ENCODE measurements at regions not wholly inside any gene's neighbourhood (a gene's known extent, or its start where the extent isn't known, plus 50 kb on each side); places are given as distances from the start of the nearest gene placed in this dataset.

DNA sequence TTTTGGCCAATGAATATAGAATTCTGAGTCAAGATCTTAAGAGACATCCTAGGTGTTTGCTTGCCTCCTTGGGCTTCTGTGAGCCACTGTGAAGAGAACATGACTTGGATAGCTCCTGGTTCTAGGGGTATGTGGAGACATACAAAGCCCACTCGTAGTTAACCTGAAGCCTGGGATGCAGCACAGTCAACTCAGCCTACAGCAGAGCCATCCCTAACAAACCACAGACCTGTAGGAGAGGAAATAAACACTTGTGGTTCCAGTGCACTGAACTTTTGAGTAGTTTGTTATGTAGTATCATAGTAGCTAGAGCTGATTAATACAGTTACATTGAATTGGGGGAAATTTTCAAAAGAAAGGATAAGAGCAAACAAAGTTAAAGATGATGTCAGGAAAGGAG, 474.4 kb upstream of the HSF2 start:
- Mint-ChIP-seq H3K27ac (no peak overlapping the region), H3K4me3 (no peak overlapping the region), H3K9me3 (peaks cover 0 to 5% (median 0%) of the 10 kb centered on the region in 7 donors), H3K4me1 (no peaks in the 10 kb centered on the region), H3K36me3 (no peaks in the 10 kb centered on the region), H3K27me3 (no peaks in the 10 kb centered on the region)
- H3K4me3 ChIP-seq (ENCODE audit: low read depth, low read length), result no peak overlapping the region
- H3K27me3 ChIP-seq (ENCODE audit: control insufficient read depth, insufficient read depth, low read length), result no peaks in the 10 kb centered on the region
- H3K9me3 ChIP-seq (ENCODE audit: control insufficient read depth in 2 of 2, low read length in 2 of 2), result no peaks in the 10 kb centered on the region
- no peaks in the 10 kb centered on the region for H3K4me1 ChIP-seq (ENCODE audit: control insufficient read depth, insufficient read depth, low read length, poor library complexity, severe bottlenecking)
- no peak overlapping the region for H3K27ac ChIP-seq (ENCODE audit: insufficient read depth, low read length, poor library complexity, severe bottlenecking)
- no peaks in the 10 kb centered on the region for H3K36me3 ChIP-seq (ENCODE audit: control insufficient read depth, insufficient read depth, low read length)
- no peak for DNase-seq
- no peak for ATAC-seq (ENCODE audit: low read depth in 2 of 2)

DNA sequence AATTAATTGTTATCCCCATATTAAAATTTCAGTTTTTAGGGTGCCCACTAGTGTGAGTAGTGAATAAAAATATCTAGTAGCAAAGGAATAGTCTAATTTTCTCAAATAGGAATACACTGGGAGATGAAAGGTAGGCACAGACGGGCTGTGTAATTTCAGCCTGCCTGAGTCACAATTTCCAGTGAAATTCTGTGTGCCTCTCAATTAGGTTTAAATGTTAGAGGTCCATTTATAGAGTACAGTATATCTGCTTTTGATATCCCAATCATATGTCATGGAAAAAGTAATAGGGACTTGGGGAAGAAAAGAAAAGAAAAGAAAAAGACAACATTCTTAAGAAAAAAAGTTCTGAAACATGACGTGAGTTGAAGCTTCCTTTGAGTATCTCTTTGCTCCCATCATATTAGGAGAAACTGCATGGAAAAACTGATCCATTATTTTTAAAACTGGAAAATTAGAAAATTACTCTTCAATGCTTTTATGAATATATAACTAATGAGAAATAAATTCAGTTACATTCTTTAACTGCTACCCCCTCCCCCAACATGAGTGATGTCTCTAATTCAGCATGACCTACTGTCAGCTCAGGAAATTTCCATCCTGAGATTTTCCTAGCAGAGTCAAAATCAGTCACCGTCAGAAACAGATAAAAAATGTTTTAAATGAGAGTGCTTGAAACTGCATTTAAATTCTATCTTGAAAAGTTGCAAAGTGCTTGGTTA, 473.8 kb upstream of the HSF2 start:
- ATAC-seq (ENCODE audit: low read depth in 2 of 2), result no peak
- no peak overlapping the region for H3K27ac ChIP-seq (ENCODE audit: insufficient read depth, low read length, poor library complexity, severe bottlenecking)
- no peak overlapping the region for H3K4me3 ChIP-seq (ENCODE audit: low read depth, low read length)
- peaks cover 0 to 5% (median 0%) of the 10 kb centered on the region in 7 donors for H3K9me3 Mint-ChIP-seq
- H3K4me3 Mint-ChIP-seq, result no peak overlapping the region
- H3K27me3 ChIP-seq (ENCODE audit: control insufficient read depth, insufficient read depth, low read length), result no peaks in the 10 kb centered on the region
- H3K9me3 ChIP-seq (ENCODE audit: control insufficient read depth in 2 of 2, low read length in 2 of 2), result no peaks in the 10 kb centered on the region
- H3K4me1 Mint-ChIP-seq, result no peaks in the 10 kb centered on the region
- H3K4me1 ChIP-seq (ENCODE audit: control insufficient read depth, insufficient read depth, low read length, poor library complexity, severe bottlenecking), result no peaks in the 10 kb centered on the region
- no peak for DNase-seq
- H3K36me3 ChIP-seq (ENCODE audit: control insufficient read depth, insufficient read depth, low read length), result no peaks in the 10 kb centered on the region
- H3K27ac Mint-ChIP-seq, result no peak overlapping the region
- H3K27me3 Mint-ChIP-seq, result no peaks in the 10 kb centered on the region
- no peaks in the 10 kb centered on the region for H3K36me3 Mint-ChIP-seq

DNA sequence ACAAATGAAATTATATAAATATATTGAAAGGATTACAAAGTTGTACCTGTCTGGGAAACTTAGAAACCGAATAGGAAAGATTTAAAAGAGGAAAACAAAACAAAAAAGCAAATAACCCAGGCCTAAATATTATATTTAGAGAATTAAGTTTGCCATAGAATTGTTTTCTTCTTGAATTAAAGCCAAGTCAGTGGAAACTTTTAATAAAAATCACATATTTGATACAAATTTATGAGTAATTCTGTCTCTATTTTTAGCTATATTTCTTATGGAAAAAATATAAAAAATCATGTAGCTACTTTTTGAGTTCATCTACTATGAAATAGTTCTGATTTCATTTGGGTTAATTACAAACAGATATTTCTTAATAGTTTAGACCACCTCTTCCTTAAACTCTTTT, 470.2 kb upstream of the HSF2 start:
- H3K27ac Mint-ChIP-seq, result no peak overlapping the region
- no peak for DNase-seq
- Histone ChIP-seq H3K9me3 (ENCODE audit: control insufficient read depth in 2 of 2, low read length in 2 of 2) (no peaks in the 10 kb centered on the region), H3K4me1 (ENCODE audit: control insufficient read depth, insufficient read depth, low read length, poor library complexity, severe bottlenecking) (no peaks in the 10 kb centered on the region), H3K27me3 (ENCODE audit: control insufficient read depth, insufficient read depth, low read length) (no peaks in the 10 kb centered on the region), H3K4me3 (ENCODE audit: low read depth, low read length) (no peak overlapping the region), H3K36me3 (ENCODE audit: control insufficient read depth, insufficient read depth, low read length) (no peaks in the 10 kb centered on the region), H3K27ac (ENCODE audit: insufficient read depth, low read length, poor library complexity, severe bottlenecking) (no peak overlapping the region)
- H3K9me3 Mint-ChIP-seq, result peaks cover 0 to 5% (median 0%) of the 10 kb centered on the region in 7 donors
- H3K4me1 Mint-ChIP-seq, result no peaks in the 10 kb centered on the region
- H3K27me3 Mint-ChIP-seq, result no peaks in the 10 kb centered on the region
- H3K36me3 Mint-ChIP-seq, result no peaks in the 10 kb centered on the region
- no peak overlapping the region for H3K4me3 Mint-ChIP-seq
- ATAC-seq (ENCODE audit: low read depth in 2 of 2), result no peak

DNA sequence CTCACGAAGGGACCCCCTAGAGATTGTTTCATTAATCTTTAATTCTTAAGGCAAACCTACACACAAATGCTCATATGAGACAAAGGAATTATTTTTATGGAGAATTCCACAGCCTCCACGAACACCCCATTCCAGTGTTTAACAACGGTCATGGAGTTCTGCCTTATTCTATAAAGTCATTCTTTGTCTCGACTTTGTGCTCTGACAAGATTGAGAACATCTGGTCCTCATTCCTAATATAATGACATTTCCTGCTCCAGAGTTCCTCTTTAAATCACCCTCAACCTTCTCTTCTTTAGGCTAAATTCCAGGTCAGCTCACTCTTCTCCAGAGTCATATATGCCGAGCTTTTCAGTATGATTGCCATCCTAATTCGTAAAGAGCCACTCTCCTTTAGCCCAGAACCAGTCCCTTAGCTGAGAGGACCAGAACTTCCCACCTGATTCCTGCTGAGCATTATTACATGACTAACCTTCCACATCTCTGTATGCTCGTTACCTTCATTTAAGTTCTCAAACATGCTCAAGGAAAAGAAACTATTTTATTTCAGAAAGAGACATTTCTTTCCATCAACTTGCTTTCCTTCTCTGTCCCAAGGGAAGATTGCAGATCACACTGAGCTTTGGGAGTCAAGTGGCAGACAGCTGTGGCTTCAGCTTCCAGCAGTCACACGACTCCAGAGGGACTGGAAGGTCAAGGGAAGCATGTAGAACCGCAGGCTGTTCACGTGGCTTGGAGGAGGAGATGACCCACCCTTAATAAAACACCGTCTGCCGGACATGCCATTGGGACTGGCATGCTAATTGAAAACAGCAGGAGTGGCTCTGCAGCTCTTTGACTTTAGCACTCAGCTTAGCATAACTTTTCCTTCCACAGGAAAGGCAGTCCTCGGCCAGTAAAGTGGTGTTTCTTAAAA, 467.1 kb upstream of the HSF2 start:
- H3K4me3 Mint-ChIP-seq, result no peak overlapping the region
- no peak for ATAC-seq (ENCODE audit: low read depth in 2 of 2)
- no peak overlapping the region for H3K4me3 ChIP-seq (ENCODE audit: low read depth, low read length)
- no peaks in the 10 kb centered on the region for H3K27me3 Mint-ChIP-seq
- no peak overlapping the region for H3K27ac Mint-ChIP-seq
- no peaks in the 10 kb centered on the region for H3K36me3 Mint-ChIP-seq
- H3K9me3 ChIP-seq (ENCODE audit: control insufficient read depth in 2 of 2, low read length in 2 of 2), result no peaks in the 10 kb centered on the region
- H3K27me3 ChIP-seq (ENCODE audit: control insufficient read depth, insufficient read depth, low read length), result no peaks in the 10 kb centered on the region
- no peaks in the 10 kb centered on the region for H3K4me1 Mint-ChIP-seq
- no peak overlapping the region for H3K27ac ChIP-seq (ENCODE audit: insufficient read depth, low read length, poor library complexity, severe bottlenecking)
- no peak for DNase-seq
- H3K4me1 ChIP-seq (ENCODE audit: control insufficient read depth, insufficient read depth, low read length, poor library complexity, severe bottlenecking), result no peaks in the 10 kb centered on the region
- no peaks in the 10 kb centered on the region for H3K36me3 ChIP-seq (ENCODE audit: control insufficient read depth, insufficient read depth, low read length)
- H3K9me3 Mint-ChIP-seq, result peaks cover 0 to 7% (median 3%) of the 10 kb centered on the region in 7 donors

DNA sequence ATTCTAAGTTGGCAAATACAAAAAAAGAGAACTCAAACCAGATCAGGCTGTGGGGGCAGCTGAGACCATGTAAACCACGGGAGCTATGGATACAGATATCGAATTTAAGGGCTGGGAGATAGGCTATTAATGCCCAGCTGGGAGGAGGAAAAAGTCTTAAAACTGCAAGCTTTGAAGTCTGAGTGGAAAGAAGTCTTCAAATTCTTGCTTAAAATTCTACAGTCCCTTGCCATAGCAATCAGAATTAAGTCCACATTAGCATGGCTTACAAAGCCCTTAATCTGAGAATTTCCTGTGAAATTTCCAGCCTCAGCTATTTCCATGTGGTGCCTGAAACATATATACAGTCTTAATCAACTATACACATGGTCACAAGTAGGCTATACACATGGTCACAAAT, 465.0 kb upstream of the HSF2 start:
- ATAC-seq (ENCODE audit: low read depth in 2 of 2) (no peak), DNase-seq (no peak)
- Mint-ChIP-seq H3K4me1 (no peaks in the 10 kb centered on the region), H3K4me3 (no peak overlapping the region), H3K9me3 (peaks cover 0 to 18% (median 2%) of the 10 kb centered on the region in 7 donors), H3K36me3 (no peaks in the 10 kb centered on the region), H3K27me3 (no peaks in the 10 kb centered on the region), H3K27ac (no peak overlapping the region)
- Histone ChIP-seq H3K4me1 (ENCODE audit: control insufficient read depth, insufficient read depth, low read length, poor library complexity, severe bottlenecking) (no peaks in the 10 kb centered on the region), H3K36me3 (ENCODE audit: control insufficient read depth, insufficient read depth, low read length) (no peaks in the 10 kb centered on the region), H3K27me3 (ENCODE audit: control insufficient read depth, insufficient read depth, low read length) (no peaks in the 10 kb centered on the region), H3K9me3 (ENCODE audit: control insufficient read depth in 2 of 2, low read length in 2 of 2) (no peaks in the 10 kb centered on the region), H3K4me3 (ENCODE audit: low read depth, low read length) (no peak overlapping the region), H3K27ac (ENCODE audit: insufficient read depth, low read length, poor library complexity, severe bottlenecking) (no peak overlapping the region)

DNA sequence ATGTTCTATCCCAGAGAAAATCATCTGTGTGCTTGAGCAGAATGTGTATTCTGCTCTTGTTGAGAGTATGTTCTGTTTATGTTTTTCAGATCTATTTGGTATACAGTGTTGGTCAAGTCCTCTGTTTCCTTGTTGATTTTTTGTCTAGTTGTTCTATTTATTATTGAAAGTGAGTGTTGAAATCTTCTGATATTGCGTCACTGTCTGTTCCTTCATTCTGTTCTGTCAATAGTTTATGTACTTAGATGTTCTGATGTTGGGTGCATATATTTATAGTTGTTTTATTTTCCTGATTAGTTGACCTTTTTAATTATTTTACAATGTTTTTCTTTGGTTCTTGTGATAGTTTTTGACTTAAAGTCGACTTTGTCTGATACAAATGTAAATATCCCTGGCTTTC, 458.7 kb upstream of the HSF2 start:
- no peaks in the 10 kb centered on the region for H3K36me3 ChIP-seq (ENCODE audit: control insufficient read depth, insufficient read depth, low read length)
- no peak overlapping the region for H3K4me3 ChIP-seq (ENCODE audit: low read depth, low read length)
- no peak overlapping the region for H3K27ac ChIP-seq (ENCODE audit: insufficient read depth, low read length, poor library complexity, severe bottlenecking)
- Mint-ChIP-seq H3K4me1 (no peaks in the 10 kb centered on the region), H3K4me3 (no peak overlapping the region), H3K27ac (no peak overlapping the region), H3K27me3 (no peaks in the 10 kb centered on the region), H3K9me3 (peaks cover 4 to 36% (median 7%) of the 10 kb centered on the region in 7 donors), H3K36me3 (no peaks in the 10 kb centered on the region)
- H3K4me1 ChIP-seq (ENCODE audit: control insufficient read depth, insufficient read depth, low read length, poor library complexity, severe bottlenecking), result no peaks in the 10 kb centered on the region
- H3K27me3 ChIP-seq (ENCODE audit: control insufficient read depth, insufficient read depth, low read length), result no peaks in the 10 kb centered on the region
- ATAC-seq (ENCODE audit: low read depth in 2 of 2), result no peak
- DNase-seq, result no peak
- peaks cover 0 to 2% of the 10 kb centered on the region in 2 experiments for H3K9me3 ChIP-seq (ENCODE audit: control insufficient read depth in 2 of 2, low read length in 2 of 2)

DNA sequence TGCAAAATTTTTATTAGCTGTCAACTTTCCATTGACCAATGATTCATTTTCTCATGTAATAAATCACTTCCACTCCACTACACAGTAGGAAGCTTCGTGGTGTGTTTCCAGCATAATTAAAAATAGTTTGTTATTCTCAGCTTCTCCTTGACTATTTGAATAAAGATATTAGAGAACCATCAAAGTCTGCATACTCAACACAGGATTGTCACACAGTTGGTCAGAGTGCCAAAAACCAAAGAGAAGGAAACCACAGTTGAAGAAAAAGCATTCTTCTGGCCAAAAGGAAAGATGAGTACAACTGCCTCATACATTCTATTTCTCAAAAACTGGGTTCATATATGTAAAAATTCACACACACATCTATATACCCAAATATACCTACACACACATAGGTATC, 455.1 kb upstream of the HSF2 start:
- no peak for ATAC-seq (ENCODE audit: low read depth in 2 of 2)
- Histone ChIP-seq H3K27me3 (ENCODE audit: control insufficient read depth, insufficient read depth, low read length) (no peaks in the 10 kb centered on the region), H3K4me1 (ENCODE audit: control insufficient read depth, insufficient read depth, low read length, poor library complexity, severe bottlenecking) (no peaks in the 10 kb centered on the region), H3K27ac (ENCODE audit: insufficient read depth, low read length, poor library complexity, severe bottlenecking) (no peak overlapping the region), H3K4me3 (ENCODE audit: low read depth, low read length) (no peak overlapping the region), H3K36me3 (ENCODE audit: control insufficient read depth, insufficient read depth, low read length) (no peaks in the 10 kb centered on the region), H3K9me3 (ENCODE audit: control insufficient read depth in 2 of 2, low read length in 2 of 2) (peaks cover 0 to 2% of the 10 kb centered on the region in 2 experiments)
- no peaks in the 10 kb centered on the region for H3K4me1 Mint-ChIP-seq
- no peaks in the 10 kb centered on the region for H3K27me3 Mint-ChIP-seq
- H3K36me3 Mint-ChIP-seq, result no peaks in the 10 kb centered on the region
- no peak for DNase-seq
- no peak overlapping the region for H3K27ac Mint-ChIP-seq
- no peak overlapping the region for H3K4me3 Mint-ChIP-seq
- peaks cover 5 to 19% (median 8%) of the 10 kb centered on the region in 7 donors for H3K9me3 Mint-ChIP-seq

Data from CD4-positive, CD25-positive, alpha-beta regulatory T cell (primary cell).